Psoas muscle (tissue), 7 donors: ENCODE measurements at regions not wholly inside any gene's neighbourhood (a gene's known extent, or its start where the extent isn't known, plus 50 kb on each side); places are given as distances from the start of the nearest gene placed in this dataset.
A peak's percentile ranks its signal among the peaks of the same experiment; 100 is the strongest.
"Not testable (repeated sequence)": the region's sequence is repeated elsewhere in the genome, so short reads cannot be mapped to it uniquely, and the experiment has no call there.

ENCODE experiments used
- ATAC-seq, 4 donors: fragments of 200-7000 bp; cut with Tn5 transposase; one replicate each; pipeline ENCODE4 v1.9.1; 2020; ENCODE audit warnings: moderate library complexity in 3 of 4, mild to moderate bottlenecking in 2 of 4
- DNase-seq, 2 donors: peaks; one replicate each; pipeline ENCODE4 v3.0.0-alpha.2; 2020
- H3K27ac ChIP-seq: fragments of 200-600 bp; one replicate; pipeline ENCODE4 v1.8.0; 2022
- H3K27me3 ChIP-seq, 3 donors: fragments of 200-600 bp in 1 of 3; one replicate each; pipeline versions ENCODE4 v1.6.1 to v1.8.0; 2013 to 2022; ENCODE audit warnings: low read length in 2 of 3, mild to moderate bottlenecking in 2 of 3, moderate library complexity in 1 of 3; ENCODE audit not compliant: insufficient read depth in 3 of 3
- H3K36me3 ChIP-seq, 2 donors: fragments of 200-600 bp in 1 of 2; one replicate each; pipeline versions ENCODE4 v1.6.1 to v1.8.0; 2013 to 2022; ENCODE audit warnings: low read depth in 1 of 2, mild to moderate bottlenecking in 1 of 2, moderate library complexity in 1 of 2; ENCODE audit not compliant: insufficient read depth in 1 of 2
- H3K4me1 ChIP-seq: fragments of 200-600 bp; one replicate; pipeline ENCODE4 v1.8.0; 2022
- H3K4me3 ChIP-seq: fragments of 200-600 bp; one replicate; pipeline ENCODE4 v1.8.0; 2022; ENCODE audit warnings: mild to moderate bottlenecking
- H3K9me3 ChIP-seq: fragments of 200-600 bp; one replicate; pipeline ENCODE4 v1.8.0; 2022
- WGBS, 3 donors: extraction: QIAGEN DNeasy Blood & Tissue Kit; methylation state at CpG; one replicate each; pipeline versions ENCODE4 v1.1.6 to v1.1.7; 2013; 5-methylcytosine and 5-hydroxymethylcytosine counted together
- intact Hi-C, 2 donors: fragments of 100-400 bp; cut with DNase I; formaldehyde crosslinking; loops; one replicate each; pipeline versions ENCODE4 v1.11.0 to v1.14.2; 2022
- TF ChIP-seq, protein P1 (sequence below): fragments of 200-600 bp; IDR thresholded peaks from one replicate; pipeline ENCODE4 v1.8.0; 2022; ENCODE audit warnings: antibody characterized with exemption
- donor health status: healthy with polysubstance abuse.
- donor health status: DM: no; HTN: no; CAD: no; lungs with moderate emphysema.
- donor health status: Bipolar disorder and iron deficiency.
- donor health status: healthy.
- donor health status: DM: yes; HTN: yes; CAD: no.
- donor health status: DM: no; HTN: no; CAD: no.
- donor health status: DM: yes; HTN: yes; CAD: no.

DNA sequence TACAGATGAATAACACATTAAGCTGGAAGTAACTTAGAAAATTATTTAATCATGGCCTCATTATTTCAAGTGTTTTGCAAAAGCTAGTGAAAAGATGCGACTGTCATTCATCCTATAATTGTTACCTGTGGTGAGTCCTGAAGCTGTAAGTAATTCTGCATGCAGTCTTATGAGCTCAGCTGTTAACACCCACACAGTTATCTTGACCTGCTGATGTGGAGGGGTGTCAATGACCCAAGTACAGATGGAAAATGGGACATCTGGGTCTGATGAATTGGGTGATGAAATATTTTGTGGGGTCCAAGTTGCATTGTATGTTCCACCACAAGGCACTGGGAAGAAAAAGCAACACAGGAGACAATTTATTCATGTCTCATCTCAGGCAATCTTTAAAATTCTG is 68.9 kb downstream of the OR13A1 start:
- ATAC-seq (no peak), DNase-seq (no peak)
- Histone ChIP-seq H3K9me3 (no peaks in the 10 kb centered on the region), H3K36me3 (no peaks in the 10 kb centered on the region), H3K4me1 (no peaks in the 10 kb centered on the region), H3K27me3 (peaks cover 0 to 2% (median 0%) of the 10 kb centered on the region in 3 donors), H3K4me3 (no peak overlapping the region), H3K27ac (no peak overlapping the region)
- TF ChIP-seq, protein P1, sequence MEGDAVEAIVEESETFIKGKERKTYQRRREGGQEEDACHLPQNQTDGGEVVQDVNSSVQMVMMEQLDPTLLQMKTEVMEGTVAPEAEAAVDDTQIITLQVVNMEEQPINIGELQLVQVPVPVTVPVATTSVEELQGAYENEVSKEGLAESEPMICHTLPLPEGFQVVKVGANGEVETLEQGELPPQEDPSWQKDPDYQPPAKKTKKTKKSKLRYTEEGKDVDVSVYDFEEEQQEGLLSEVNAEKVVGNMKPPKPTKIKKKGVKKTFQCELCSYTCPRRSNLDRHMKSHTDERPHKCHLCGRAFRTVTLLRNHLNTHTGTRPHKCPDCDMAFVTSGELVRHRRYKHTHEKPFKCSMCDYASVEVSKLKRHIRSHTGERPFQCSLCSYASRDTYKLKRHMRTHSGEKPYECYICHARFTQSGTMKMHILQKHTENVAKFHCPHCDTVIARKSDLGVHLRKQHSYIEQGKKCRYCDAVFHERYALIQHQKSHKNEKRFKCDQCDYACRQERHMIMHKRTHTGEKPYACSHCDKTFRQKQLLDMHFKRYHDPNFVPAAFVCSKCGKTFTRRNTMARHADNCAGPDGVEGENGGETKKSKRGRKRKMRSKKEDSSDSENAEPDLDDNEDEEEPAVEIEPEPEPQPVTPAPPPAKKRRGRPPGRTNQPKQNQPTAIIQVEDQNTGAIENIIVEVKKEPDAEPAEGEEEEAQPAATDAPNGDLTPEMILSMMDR = no peak
- intact Hi-C loops = loop anchor here (10.0 kb wide), 2 partner anchors 188 to 208 kb away; no protein-coding TSS in a partner anchor
- 67 to 84% (median 83%) methylated on average over 1 of the region's 1 CpG for WGBS, 3 donors

DNA sequence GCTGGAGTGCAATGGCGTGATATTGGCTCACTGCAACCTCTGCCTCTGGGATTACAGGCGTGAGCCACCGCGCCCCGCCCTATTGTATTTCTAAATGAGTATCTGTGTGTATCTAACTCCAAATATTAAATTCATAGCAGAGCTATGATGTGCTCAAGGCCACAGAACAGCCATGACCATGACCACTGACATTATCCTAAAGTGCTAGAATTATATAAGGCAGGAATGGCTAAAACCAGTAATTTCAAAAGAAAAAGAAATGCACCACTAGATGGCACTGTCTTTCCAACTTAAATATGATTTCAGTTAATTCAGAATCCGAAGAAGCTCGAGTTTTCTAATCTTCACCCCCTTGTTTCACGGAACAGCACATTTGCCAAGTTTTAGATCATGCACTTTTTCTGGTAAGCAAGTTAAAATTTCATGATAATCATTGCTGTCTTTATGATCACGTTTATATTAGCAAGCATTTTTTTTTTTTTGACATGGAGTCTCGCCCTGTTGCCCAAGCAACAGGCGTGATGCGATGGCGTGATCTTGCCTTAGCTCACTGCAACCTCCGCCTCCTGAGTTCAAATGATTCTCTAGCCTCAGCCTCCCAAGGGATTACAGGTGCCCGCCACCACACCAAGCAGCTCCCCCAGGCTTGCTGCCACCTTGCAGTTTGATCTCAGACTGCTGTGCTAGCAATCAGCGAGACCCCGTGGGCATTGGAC is 65.3 kb downstream of the OR13A1 start:
- no peaks in the 10 kb centered on the region for H3K36me3 ChIP-seq
- H3K9me3 ChIP-seq = no peaks in the 10 kb centered on the region
- ATAC-seq = peak in 1 of 4 donors; percentile 51
- H3K4me3 ChIP-seq = peak overlapping the region; percentile 22
- peaks cover 0 to 2% (median 0%) of the 10 kb centered on the region in 3 donors for H3K27me3 ChIP-seq
- no peak overlapping the region for H3K27ac ChIP-seq
- WGBS, 3 donors = 49 to 52% (median 49%) methylated on average over 17 of the region's 17 CpGs
- TF ChIP-seq, protein P1 = peak; percentile 56
- intact Hi-C loops = loop anchor here (5.0 to 10.0 kb wide), 4 partner anchors 185 to 422 kb away; partner anchors contain the start of gene ZFAND4 (in 1 of the 2)
- H3K4me1 ChIP-seq = no peaks in the 10 kb centered on the region
- no peak for DNase-seq

DNA sequence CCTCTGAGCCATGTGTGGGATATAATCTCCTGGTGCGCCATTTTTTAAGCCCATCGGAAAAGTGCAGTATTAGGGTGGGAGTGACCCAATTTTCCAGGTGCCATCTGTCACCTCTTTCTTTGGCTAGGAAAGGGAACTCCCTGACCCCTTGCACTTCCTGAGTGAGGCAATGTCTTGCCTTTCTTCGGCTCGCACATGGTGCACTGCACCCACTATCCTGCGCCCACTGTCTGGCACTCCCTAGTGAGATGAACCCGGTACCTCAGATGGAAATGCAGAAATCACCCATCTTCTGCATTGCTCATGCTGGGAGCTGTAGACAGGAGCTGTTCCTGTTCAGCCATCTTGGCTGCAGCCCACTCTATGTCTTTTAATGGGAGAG is 64.7 kb downstream of the OR13A1 start:
- H3K4me3 ChIP-seq, H3K27ac ChIP-seq, ATAC-seq, H3K4me1 ChIP-seq, DNase-seq, H3K9me3 ChIP-seq, H3K27me3 ChIP-seq, H3K36me3 ChIP-seq: not testable (repeated sequence)
- intact Hi-C loops = loop anchor here in 1 of 2 donors (5.0 to 10.0 kb wide), 2 partner anchors 344 to 422 kb away; partner anchors contain the start of gene ZFAND4
- WGBS, 3 donors = 68 to 71% (median 69%) methylated on average over 5 to 6 of the region's 6 CpGs
